ENCODE measurements at regions not wholly inside any gene's neighbourhood (a gene's known extent, or its start where the extent isn't known, plus 50 kb on each side); places are given as distances from the start of the nearest gene placed in this dataset.

DNA sequence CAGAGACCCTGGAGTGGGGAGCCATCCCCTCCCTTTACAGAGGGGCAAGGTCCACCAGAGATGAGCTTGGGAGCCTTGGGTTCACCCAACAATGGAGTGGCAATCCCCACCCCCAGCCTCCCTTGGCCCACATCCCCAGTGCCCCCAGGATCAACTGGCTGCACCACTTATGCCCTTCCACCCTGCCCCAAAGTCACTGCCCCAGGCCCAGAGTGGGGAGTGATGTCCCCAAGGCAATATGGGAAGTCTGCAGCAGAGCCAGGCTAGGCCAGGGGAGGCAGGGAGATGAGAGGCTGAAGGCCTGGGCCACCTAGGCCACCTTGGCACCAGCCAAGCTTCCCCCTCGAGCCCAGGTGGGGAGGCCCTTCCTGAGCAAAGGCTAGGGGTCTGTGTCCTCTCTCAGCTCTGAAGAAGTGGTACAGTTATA lies 145.5 kb downstream of the SMAD6 start:
- Histone ChIP-seq H3K4me1 (replicated peaks) (peaks cover 6% of the 10 kb centered on the region), H3K36me3 (no peaks in the 10 kb centered on the region), H3K4me3 (no peak overlapping the region), H3K27me3 (replicated peaks; ENCODE audit: insufficient read depth) (no peaks in the 10 kb centered on the region), H3K27ac (no peak overlapping the region), H3K9me3 (no peaks in the 10 kb centered on the region)
- intact Hi-C loops (cut with DNase I) = no loop called here
- no peak for DNase-seq (ENCODE audit: low spot score)
- 95% methylated on average over 1 of the region's 1 CpG for WGBS
- TF ChIP-seq POLR2AphosphoS5 (IDR thresholded peaks at IDR 0.05) = no peak
- no peak for TF ChIP-seq CTCF (IDR thresholded peaks at IDR 0.05)
- no peak for TF ChIP-seq POLR2A (IDR thresholded peaks at IDR 0.05)

DNA sequence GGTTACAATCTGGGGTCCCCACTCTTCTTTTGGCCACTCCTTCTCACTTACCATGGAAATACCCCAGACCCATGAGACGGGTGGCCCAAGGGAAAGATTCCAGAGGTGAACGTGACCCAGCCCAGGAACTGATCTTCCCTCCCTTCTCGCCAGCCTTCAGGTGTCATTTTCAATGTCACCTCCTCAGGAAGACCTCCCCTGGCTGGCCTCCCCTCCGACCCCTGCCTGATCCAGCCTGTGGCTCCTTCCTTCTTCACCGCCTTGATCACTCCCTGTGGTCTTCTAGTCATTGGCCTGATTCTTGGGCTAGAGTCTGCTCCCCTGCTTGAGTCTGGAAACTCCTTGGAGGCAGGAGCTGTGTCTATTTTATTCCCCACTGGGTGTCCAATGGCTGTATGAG lies 146.1 kb downstream of the SMAD6 start:
- Histone ChIP-seq H3K27ac (no peak overlapping the region), H3K36me3 (no peaks in the 10 kb centered on the region), H3K4me1 (replicated peaks) (peaks cover 4% of the 10 kb centered on the region), H3K9me3 (no peaks in the 10 kb centered on the region), H3K4me3 (no peak overlapping the region), H3K27me3 (replicated peaks; ENCODE audit: insufficient read depth) (no peaks in the 10 kb centered on the region)
- 96% methylated on average over 5 of the region's 5 CpGs for WGBS
- DNase-seq (ENCODE audit: low spot score) = no peak
- TF ChIP-seq CTCF (IDR thresholded peaks at IDR 0.05) = no peak
- no peak for TF ChIP-seq POLR2AphosphoS5 (IDR thresholded peaks at IDR 0.05)
- no peak for TF ChIP-seq POLR2A (IDR thresholded peaks at IDR 0.05)
- intact Hi-C loops (cut with DNase I) = no loop called here

DNA sequence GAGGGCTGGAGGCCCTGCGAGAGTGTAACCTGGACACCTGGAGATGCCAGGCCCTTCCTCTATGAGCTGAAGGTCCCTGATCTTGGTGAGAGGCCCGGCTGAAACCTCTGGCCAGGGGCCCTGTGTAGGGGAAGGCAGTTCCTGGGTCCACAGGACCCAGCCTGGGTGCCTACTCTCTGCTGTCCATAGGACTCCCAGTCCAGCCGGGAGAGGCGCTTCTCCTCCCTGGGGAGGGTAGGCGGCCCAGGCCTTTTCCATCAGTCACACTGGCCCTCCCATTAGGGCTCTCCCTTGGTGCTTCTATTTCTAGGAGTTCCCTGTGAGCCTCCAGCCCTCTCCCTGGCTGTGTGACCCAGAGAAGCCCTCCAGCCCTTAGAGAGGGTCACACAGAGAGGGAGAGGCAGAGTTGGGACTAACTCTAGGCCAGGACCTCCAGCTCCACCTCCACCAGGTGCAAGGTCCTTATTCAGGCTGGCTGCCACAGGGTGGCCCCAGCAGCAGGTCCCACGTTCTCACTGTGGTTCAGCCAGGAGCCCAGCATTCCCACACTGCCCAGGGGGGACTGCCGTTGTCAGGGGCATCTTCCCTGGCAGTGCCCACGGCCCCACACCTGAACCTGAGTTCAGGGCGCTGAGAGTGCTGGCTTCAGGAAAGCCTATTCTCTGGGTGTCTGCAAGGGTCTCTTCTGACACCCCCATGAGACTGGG lies 146.8 kb downstream of the SMAD6 start:
- intact Hi-C loops (cut with DNase I) = no loop called here
- Histone ChIP-seq H3K27ac (no peak overlapping the region), H3K4me1 (replicated peaks) (peaks cover 2% of the 10 kb centered on the region), H3K9me3 (no peaks in the 10 kb centered on the region), H3K4me3 (no peak overlapping the region), H3K36me3 (no peaks in the 10 kb centered on the region), H3K27me3 (replicated peaks; ENCODE audit: insufficient read depth) (no peaks in the 10 kb centered on the region)
- DNase-seq (ENCODE audit: low spot score) = no peak
- WGBS = 89% methylated on average over 9 of the region's 9 CpGs
- no peak for TF ChIP-seq POLR2A (IDR thresholded peaks at IDR 0.05)
- no peak for TF ChIP-seq POLR2AphosphoS5 (IDR thresholded peaks at IDR 0.05)
- no peak for TF ChIP-seq CTCF (IDR thresholded peaks at IDR 0.05)

GRCh38 chr15:66849393-66849745 lies 147.3 kb downstream of the SMAD6 start:
- Histone ChIP-seq H3K4me1 (replicated peaks) (peaks cover 2% of the 10 kb centered on the region), H3K9me3 (no peaks in the 10 kb centered on the region), H3K4me3 (no peak overlapping the region), H3K27me3 (replicated peaks; ENCODE audit: insufficient read depth) (no peaks in the 10 kb centered on the region), H3K27ac (no peak overlapping the region), H3K36me3 (no peaks in the 10 kb centered on the region)
- DNase-seq (ENCODE audit: low spot score) = no peak
- 97% methylated on average over 3 of the region's 3 CpGs for WGBS
- TF ChIP-seq CTCF (IDR thresholded peaks at IDR 0.05) (no peak), POLR2AphosphoS5 (IDR thresholded peaks at IDR 0.05) (no peak), POLR2A (IDR thresholded peaks at IDR 0.05) (no peak)
- intact Hi-C loops (cut with DNase I) = no loop called here

DNA sequence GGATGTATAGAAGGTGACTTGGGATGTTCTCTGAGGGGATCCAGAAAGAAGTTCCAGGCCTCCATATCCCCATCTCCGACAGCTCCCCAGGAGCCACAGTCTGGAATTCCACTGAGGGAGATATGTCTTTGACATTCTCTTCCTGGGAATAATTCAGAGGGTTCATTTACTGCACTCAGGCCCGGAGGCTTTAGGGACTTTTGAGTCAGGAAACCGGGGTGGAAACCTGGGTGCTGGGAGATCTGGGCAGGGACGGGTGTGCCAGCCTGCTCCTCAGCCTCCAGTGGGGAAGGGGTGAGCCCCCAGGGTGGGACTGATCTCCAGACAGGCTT lies 147.7 kb downstream of the SMAD6 start:
- intact Hi-C loops (cut with DNase I) = loop anchor here (2.0 to 5.0 kb wide), 3 partner anchors 77 to 232 kb away; no protein-coding TSS in a partner anchor
- Histone ChIP-seq H3K9me3 (no peaks in the 10 kb centered on the region), H3K27me3 (replicated peaks; ENCODE audit: insufficient read depth) (no peaks in the 10 kb centered on the region), H3K4me1 (replicated peaks) (peaks cover 2% of the 10 kb centered on the region), H3K36me3 (no peaks in the 10 kb centered on the region), H3K4me3 (no peak overlapping the region), H3K27ac (no peak overlapping the region)
- no peak for DNase-seq (ENCODE audit: low spot score)
- TF ChIP-seq POLR2AphosphoS5 (IDR thresholded peaks at IDR 0.05) = no peak
- TF ChIP-seq CTCF (IDR thresholded peaks at IDR 0.05) = no peak
- TF ChIP-seq POLR2A (IDR thresholded peaks at IDR 0.05) = no peak
- WGBS = 76% methylated on average over 4 of the region's 4 CpGs

Measured in prostate gland (tissue), 2 donors.